GM23338 (cell line): ENCODE measurements at regions not wholly inside any gene's neighbourhood (a gene's known extent, or its start where the extent isn't known, plus 50 kb on each side); places are given as distances from the start of the nearest gene placed in this dataset.

ENCODE experiments used
- ATAC-seq: fragments of 200-7000 bp; cut with Tn5 transposase; 3 replicates; pipeline ENCODE4 v1.9.1; 2020
- DNase-seq: peaks from one replicate; pipeline ENCODE4 v3.0.0-alpha.2; 2015; ENCODE audit warnings: low spot score
- H2AFZ ChIP-seq: fragments of 200-600 bp; sonication (generic); 2 replicates; pipeline ENCODE4 v1.8.0; 2016; ENCODE audit warnings: antibody characterized with exemption, mild to moderate bottlenecking, moderate library complexity
- H3F3A ChIP-seq: fragments of 200-600 bp; sonication (generic); replicated peaks from 2 replicates; pipeline ENCODE4 v1.8.0; 2017; ENCODE audit warnings: antibody characterized with exemption, mixed run types, low read depth
- H3K27ac ChIP-seq: fragments of 200-600 bp; sonication (generic); 2 replicates; pipeline ENCODE4 v1.6.1; 2016; ENCODE audit warnings: low read depth
- H3K27me3 ChIP-seq: fragments of 200-600 bp; sonication (generic); 2 replicates; pipeline ENCODE4 v1.8.0; 2016; ENCODE audit warnings: mild to moderate bottlenecking, mixed run types, moderate library complexity; ENCODE audit not compliant: insufficient read depth
- H3K36me3 ChIP-seq: fragments of 200-600 bp; sonication (generic); 2 replicates; pipeline ENCODE4 v1.8.0; 2016; ENCODE audit warnings: mild to moderate bottlenecking; ENCODE audit not compliant: insufficient read depth
- H3K4me1 ChIP-seq: fragments of 200-600 bp; sonication (generic); 2 replicates; pipeline ENCODE4 v1.8.0; 2016; ENCODE audit warnings: mild to moderate bottlenecking, moderate library complexity; ENCODE audit not compliant: insufficient read depth
- H3K4me2 ChIP-seq: fragments of 200-600 bp; sonication (generic); 2 replicates; pipeline ENCODE4 v1.7.1; 2017; ENCODE audit warnings: mixed run types
- H3K4me3 ChIP-seq: fragments of 200-600 bp; sonication (generic); 2 replicates; pipeline ENCODE4 v1.6.1; 2016; ENCODE audit warnings: mixed run types
- H3K79me2 ChIP-seq: fragments of 200-600 bp; sonication (generic); replicated peaks from 2 replicates; pipeline ENCODE4 v1.8.0; 2017; ENCODE audit warnings: mild to moderate bottlenecking; ENCODE audit not compliant: insufficient read depth
- H3K9me2 ChIP-seq: fragments of 200-600 bp; sonication (generic); 2 replicates; pipeline ENCODE4 v1.8.0; 2017; ENCODE audit not compliant: insufficient read depth
- H4K20me1 ChIP-seq: fragments of 200-600 bp; sonication (generic); replicated peaks from 2 replicates; pipeline ENCODE4 v1.8.0; 2017; ENCODE audit warnings: mild to moderate bottlenecking; ENCODE audit not compliant: insufficient read depth
- H3K27ac Mint-ChIP-seq: 2 replicates; pipeline ENCODE4 v1.8.0; 2020; ENCODE audit warnings: inconsistent platforms, mild to moderate bottlenecking, moderate library complexity, mixed read lengths
- H3K27me3 Mint-ChIP-seq: 3 replicates; pipeline ENCODE4 v1.8.0; 2022; ENCODE audit warnings: low read depth, mild to moderate bottlenecking, moderate library complexity, mixed read lengths, inconsistent platforms; ENCODE audit not compliant: insufficient read depth, poor library complexity
- H3K36me3 Mint-ChIP-seq: 3 replicates; pipeline ENCODE4 v1.8.0; 2021; ENCODE audit warnings: low read depth, mild to moderate bottlenecking, inconsistent platforms, moderate library complexity, mixed read lengths
- H3K4me1 Mint-ChIP-seq: 3 replicates; pipeline ENCODE4 v1.8.0; 2020; ENCODE audit warnings: mild to moderate bottlenecking, inconsistent platforms, mixed read lengths
- H3K4me3 Mint-ChIP-seq: 3 replicates; pipeline ENCODE4 v1.8.0; 2021; ENCODE audit warnings: moderate library complexity, mild to moderate bottlenecking, inconsistent platforms, mixed read lengths
- H3K9me3 Mint-ChIP-seq: 3 replicates; pipeline ENCODE4 v1.8.0; 2020; ENCODE audit warnings: moderate library complexity, mild to moderate bottlenecking, inconsistent platforms, mixed read lengths
- CREB1 ChIP-seq: fragments of 250-450 bp; sonication (Bioruptor Pico); IDR thresholded peaks from 2 replicates; pipeline ENCODE4 v1.5.0; 2020; ENCODE audit warnings: low read depth, mild to moderate bottlenecking, moderate library complexity
- CTCF ChIP-seq, 2 experiments: fragments of 200-600 bp in 1 of 2; sonication (generic) in 1 of 2; conservative IDR thresholded peaks; 2 replicates each; pipeline versions ENCODE4 v1.5.1 to v1.6.1; 2016 to 2017; ENCODE audit warnings: antibody characterized with exemption in 2 of 2, low read depth in 2 of 2, mild to moderate bottlenecking in 2 of 2, moderate library complexity in 1 of 2
- ETS1 ChIP-seq: IDR thresholded peaks from 2 replicates; pipeline ENCODE4 v1.6.1; 2016; ENCODE audit warnings: antibody characterized with exemption
- EZH2 ChIP-seq: fragments of 200-600 bp; sonication (generic); IDR thresholded peaks from one replicate; pipeline ENCODE4 v1.8.0; 2017; ENCODE audit warnings: antibody characterized with exemption, mild to moderate bottlenecking, low read depth; ENCODE audit not compliant: unreplicated experiment
- JUNB ChIP-seq: IDR thresholded peaks from one replicate; pipeline ENCODE4 v1.6.1; 2016; ENCODE audit warnings: antibody characterized with exemption; ENCODE audit not compliant: unreplicated experiment
- NANOG ChIP-seq: IDR thresholded peaks from 2 replicates; pipeline ENCODE4 v1.6.1; 2016; ENCODE audit warnings: antibody characterized with exemption, borderline replicate concordance
- ZNF114 ChIP-seq: fragments of 250-450 bp; sonication (Bioruptor Pico); IDR thresholded peaks from 2 replicates; pipeline ENCODE4 v1.5.0; 2020; ENCODE audit warnings: mild to moderate bottlenecking, moderate library complexity
- ZNF462 ChIP-seq: fragments of 250-450 bp; sonication (Bioruptor Pico); IDR thresholded peaks from 2 replicates; pipeline ENCODE4 v1.5.0; 2020; ENCODE audit warnings: mild to moderate bottlenecking, moderate library complexity

- no peak overlapping the region for H3K4me3 Mint-ChIP-seq
- TF ChIP-seq ZNF462 (CRISPR knock-in tag) (no peak), EZH2 (no peak), JUNB (no peak), ETS1 (no peak), CTCF (conservative IDR thresholded peaks at IDR 0.05; ENCODE audit: low read depth in 2 of 2) (no peak), NANOG (no peak), CREB1 (CRISPR knock-in tag) (no peak), ZNF114 (no peak)
- ATAC-seq (no peak), DNase-seq (no peak)
- H3K36me3 Mint-ChIP-seq, result no peaks in the 10 kb centered on the region; the same call in 2 of the 3 replicates
- H3K9me3 Mint-ChIP-seq, result peaks cover 5% of the 10 kb centered on the region; the same call in 2 of the 3 replicates
- 0 out of 2 replicates have a peak, but pooled peaks cover 4% of the 10 kb centered on the region for H3K9me2 ChIP-seq
- H3K27me3 ChIP-seq, result no peaks in the 10 kb centered on the region
- H3K27me3 Mint-ChIP-seq, result peaks cover 2% of the 10 kb centered on the region
- no peak overlapping the region for H3K27ac ChIP-seq
- no peaks in the 10 kb centered on the region for H3K79me2 ChIP-seq
- H3K4me1 Mint-ChIP-seq, result no peaks in the 10 kb centered on the region
- no peaks in the 10 kb centered on the region for H3F3A ChIP-seq
- no peak overlapping the region for H3K4me2 ChIP-seq
- no peak overlapping the region for H3K4me3 ChIP-seq
- no peaks in the 10 kb centered on the region for H4K20me1 ChIP-seq
- no peak overlapping the region for H3K27ac Mint-ChIP-seq
- H2AFZ ChIP-seq, result no peak overlapping the region
- H3K4me1 ChIP-seq, result no peaks in the 10 kb centered on the region
- H3K36me3 ChIP-seq, result no peaks in the 10 kb centered on the region
Measured at GRCh38 chr12:90237841-90238240, 529.2 kb upstream of the ATP2B1 start.
